ENCODE measurements at regions not wholly inside any gene's neighbourhood (a gene's known extent, or its start where the extent isn't known, plus 50 kb on each side); places are given as distances from the start of the nearest gene placed in this dataset.

DNA sequence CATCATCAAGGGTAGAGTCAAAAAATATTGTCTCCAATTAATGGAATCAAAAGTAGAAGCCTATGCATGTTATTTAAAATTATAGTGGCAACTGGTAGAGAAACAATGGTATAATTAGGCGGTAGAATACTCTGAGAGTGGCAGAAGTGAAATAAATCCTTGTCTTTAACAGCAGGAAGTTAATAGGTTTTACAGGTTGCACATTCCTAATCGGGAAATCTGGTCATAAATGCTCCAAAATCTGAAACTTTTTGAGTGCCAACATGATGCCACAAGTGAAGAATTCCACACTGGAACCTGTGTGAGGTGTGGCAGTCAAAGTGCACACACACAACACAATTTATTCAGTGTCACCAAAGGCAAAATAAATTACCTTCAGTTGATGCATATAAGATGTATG is 433.4 kb downstream of the TAF11L14 start:
- ATAC-seq = no peak
- TF ChIP-seq TCF4 (CRISPR knock-in tag; IDR thresholded peaks at IDR 0.05; ENCODE audit: borderline replicate concordance) (no peak), GLIS3 (CRISPR knock-in tag; IDR thresholded peaks at IDR 0.05) (no peak), BACH2 (CRISPR knock-in tag; IDR thresholded peaks at IDR 0.05; ENCODE audit: borderline replicate concordance) (no peak), CSDC2 (CRISPR knock-in tag; IDR thresholded peaks at IDR 0.05) (no peak), ZFP30 (CRISPR knock-in tag; IDR thresholded peaks at IDR 0.05) (no peak), PPARA (CRISPR knock-in tag; IDR thresholded peaks at IDR 0.05; ENCODE audit: borderline replicate concordance) (no peak), ESRRG (CRISPR knock-in tag; IDR thresholded peaks at IDR 0.05) (no peak), ARNTL (CRISPR knock-in tag; IDR thresholded peaks at IDR 0.05; ENCODE audit: borderline replicate concordance, low read depth) (no peak), ZNF70 (CRISPR knock-in tag; IDR thresholded peaks at IDR 0.05) (no peak), ZNF8 (CRISPR knock-in tag; IDR thresholded peaks at IDR 0.05) (no peak), ZFP3 (CRISPR knock-in tag; IDR thresholded peaks at IDR 0.05) (no peak), ZNF565 (CRISPR knock-in tag; conservative IDR thresholded peaks at IDR 0.05; ENCODE audit: low read depth) (no peak)
- TF ChIP-seq, protein P1, sequence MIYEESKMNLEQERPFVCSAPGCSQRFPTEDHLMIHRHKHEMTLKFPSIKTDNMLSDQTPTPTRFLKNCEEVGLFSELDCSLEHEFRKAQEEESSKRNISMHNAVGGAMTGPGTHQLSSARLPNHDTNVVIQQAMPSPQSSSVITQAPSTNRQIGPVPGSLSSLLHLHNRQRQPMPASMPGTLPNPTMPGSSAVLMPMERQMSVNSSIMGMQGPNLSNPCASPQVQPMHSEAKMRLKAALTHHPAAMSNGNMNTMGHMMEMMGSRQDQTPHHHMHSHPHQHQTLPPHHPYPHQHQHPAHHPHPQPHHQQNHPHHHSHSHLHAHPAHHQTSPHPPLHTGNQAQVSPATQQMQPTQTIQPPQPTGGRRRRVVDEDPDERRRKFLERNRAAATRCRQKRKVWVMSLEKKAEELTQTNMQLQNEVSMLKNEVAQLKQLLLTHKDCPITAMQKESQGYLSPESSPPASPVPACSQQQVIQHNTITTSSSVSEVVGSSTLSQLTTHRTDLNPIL (CRISPR knock-in tag; IDR thresholded peaks at IDR 0.05; ENCODE audit: low read depth) = no peak
- TF ChIP-seq, protein P2, sequence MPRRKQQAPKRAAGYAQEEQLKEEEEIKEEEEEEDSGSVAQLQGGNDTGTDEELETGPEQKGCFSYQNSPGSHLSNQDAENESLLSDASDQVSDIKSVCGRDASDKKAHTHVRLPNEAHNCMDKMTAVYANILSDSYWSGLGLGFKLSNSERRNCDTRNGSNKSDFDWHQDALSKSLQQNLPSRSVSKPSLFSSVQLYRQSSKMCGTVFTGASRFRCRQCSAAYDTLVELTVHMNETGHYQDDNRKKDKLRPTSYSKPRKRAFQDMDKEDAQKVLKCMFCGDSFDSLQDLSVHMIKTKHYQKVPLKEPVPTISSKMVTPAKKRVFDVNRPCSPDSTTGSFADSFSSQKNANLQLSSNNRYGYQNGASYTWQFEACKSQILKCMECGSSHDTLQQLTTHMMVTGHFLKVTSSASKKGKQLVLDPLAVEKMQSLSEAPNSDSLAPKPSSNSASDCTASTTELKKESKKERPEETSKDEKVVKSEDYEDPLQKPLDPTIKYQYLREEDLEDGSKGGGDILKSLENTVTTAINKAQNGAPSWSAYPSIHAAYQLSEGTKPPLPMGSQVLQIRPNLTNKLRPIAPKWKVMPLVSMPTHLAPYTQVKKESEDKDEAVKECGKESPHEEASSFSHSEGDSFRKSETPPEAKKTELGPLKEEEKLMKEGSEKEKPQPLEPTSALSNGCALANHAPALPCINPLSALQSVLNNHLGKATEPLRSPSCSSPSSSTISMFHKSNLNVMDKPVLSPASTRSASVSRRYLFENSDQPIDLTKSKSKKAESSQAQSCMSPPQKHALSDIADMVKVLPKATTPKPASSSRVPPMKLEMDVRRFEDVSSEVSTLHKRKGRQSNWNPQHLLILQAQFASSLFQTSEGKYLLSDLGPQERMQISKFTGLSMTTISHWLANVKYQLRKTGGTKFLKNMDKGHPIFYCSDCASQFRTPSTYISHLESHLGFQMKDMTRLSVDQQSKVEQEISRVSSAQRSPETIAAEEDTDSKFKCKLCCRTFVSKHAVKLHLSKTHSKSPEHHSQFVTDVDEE (CRISPR knock-in tag; IDR thresholded peaks at IDR 0.05) = no peak
- TF ChIP-seq, protein P3, sequence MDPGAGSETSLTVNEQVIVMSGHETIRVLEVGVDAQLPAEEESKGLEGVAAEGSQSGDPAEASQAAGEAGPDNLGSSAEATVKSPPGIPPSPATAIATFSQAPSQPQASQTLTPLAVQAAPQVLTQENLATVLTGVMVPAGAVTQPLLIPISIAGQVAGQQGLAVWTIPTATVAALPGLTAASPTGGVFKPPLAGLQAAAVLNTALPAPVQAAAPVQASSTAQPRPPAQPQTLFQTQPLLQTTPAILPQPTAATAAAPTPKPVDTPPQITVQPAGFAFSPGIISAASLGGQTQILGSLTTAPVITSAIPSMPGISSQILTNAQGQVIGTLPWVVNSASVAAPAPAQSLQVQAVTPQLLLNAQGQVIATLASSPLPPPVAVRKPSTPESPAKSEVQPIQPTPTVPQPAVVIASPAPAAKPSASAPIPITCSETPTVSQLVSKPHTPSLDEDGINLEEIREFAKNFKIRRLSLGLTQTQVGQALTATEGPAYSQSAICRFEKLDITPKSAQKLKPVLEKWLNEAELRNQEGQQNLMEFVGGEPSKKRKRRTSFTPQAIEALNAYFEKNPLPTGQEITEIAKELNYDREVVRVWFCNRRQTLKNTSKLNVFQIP (CRISPR knock-in tag; IDR thresholded peaks at IDR 0.05; ENCODE audit: borderline replicate concordance, low read depth) = no peak
- TF ChIP-seq, protein P4, sequence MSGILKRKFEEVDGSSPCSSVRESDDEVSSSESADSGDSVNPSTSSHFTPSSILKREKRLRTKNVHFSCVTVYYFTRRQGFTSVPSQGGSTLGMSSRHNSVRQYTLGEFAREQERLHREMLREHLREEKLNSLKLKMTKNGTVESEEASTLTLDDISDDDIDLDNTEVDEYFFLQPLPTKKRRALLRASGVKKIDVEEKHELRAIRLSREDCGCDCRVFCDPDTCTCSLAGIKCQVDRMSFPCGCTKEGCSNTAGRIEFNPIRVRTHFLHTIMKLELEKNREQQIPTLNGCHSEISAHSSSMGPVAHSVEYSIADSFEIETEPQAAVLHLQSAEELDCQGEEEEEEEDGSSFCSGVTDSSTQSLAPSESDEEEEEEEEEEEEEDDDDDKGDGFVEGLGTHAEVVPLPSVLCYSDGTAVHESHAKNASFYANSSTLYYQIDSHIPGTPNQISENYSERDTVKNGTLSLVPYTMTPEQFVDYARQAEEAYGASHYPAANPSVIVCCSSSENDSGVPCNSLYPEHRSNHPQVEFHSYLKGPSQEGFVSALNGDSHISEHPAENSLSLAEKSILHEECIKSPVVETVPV (CRISPR knock-in tag; IDR thresholded peaks at IDR 0.05) = no peak
- TF ChIP-seq, protein P5, sequence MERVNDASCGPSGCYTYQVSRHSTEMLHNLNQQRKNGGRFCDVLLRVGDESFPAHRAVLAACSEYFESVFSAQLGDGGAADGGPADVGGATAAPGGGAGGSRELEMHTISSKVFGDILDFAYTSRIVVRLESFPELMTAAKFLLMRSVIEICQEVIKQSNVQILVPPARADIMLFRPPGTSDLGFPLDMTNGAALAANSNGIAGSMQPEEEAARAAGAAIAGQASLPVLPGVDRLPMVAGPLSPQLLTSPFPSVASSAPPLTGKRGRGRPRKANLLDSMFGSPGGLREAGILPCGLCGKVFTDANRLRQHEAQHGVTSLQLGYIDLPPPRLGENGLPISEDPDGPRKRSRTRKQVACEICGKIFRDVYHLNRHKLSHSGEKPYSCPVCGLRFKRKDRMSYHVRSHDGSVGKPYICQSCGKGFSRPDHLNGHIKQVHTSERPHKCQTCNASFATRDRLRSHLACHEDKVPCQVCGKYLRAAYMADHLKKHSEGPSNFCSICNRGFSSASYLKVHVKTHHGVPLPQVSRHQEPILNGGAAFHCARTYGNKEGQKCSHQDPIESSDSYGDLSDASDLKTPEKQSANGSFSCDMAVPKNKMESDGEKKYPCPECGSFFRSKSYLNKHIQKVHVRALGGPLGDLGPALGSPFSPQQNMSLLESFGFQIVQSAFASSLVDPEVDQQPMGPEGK (CRISPR knock-in tag; IDR thresholded peaks at IDR 0.05; ENCODE audit: borderline replicate concordance) = no peak

DNA sequence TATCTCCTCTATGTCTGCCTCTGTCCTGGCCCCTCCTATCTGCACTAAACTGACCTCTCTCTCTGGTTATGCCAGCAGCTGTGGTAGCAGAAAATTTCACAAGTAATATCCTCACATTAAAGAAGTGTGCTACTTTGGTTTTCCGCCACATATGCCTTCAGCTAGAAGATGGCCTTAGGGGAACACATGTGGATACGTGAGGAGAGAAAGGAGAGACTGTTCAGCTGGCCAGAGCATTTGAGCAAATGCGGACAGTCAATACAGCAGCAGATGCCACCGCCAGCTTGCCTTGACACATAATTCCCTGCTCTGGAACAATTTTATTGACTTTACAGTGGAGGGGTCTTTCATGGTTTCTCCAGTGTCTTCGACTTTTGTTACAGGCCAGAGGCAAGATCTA is 434.6 kb downstream of the TAF11L14 start:
- TF ChIP-seq GLIS3 (CRISPR knock-in tag; IDR thresholded peaks at IDR 0.05) (no peak), ZC3H10 (CRISPR knock-in tag; IDR thresholded peaks at IDR 0.05) (no peak), RARB (CRISPR knock-in tag; IDR thresholded peaks at IDR 0.05) (no peak)
- TF ChIP-seq, protein P3 (CRISPR knock-in tag; IDR thresholded peaks at IDR 0.05; ENCODE audit: borderline replicate concordance, low read depth) = no peak
- ATAC-seq = no peak

DNA sequence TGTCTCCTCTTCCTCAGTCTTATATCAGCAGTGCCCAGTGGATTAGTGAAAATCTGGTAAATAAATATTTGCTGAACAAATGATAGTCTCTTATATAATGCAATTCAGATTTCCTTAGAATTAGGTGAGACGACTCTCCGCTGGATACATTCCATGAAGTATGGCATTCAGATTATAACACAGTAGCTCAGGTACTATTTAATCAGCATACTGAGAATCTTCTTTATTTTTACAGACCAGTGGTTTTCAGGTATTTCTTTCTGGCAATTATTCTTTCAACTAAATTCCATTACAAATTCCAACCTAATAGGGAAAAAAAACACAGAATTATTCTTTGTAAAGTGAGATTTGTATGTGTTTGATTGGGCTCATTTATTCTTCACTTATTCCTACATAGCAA is 435.5 kb downstream of the TAF11L14 start:
- ATAC-seq = no peak
- TF ChIP-seq, protein P3 (CRISPR knock-in tag; IDR thresholded peaks at IDR 0.05; ENCODE audit: borderline replicate concordance, low read depth) = no peak
- TF ChIP-seq TOX (CRISPR knock-in tag; IDR thresholded peaks at IDR 0.05; ENCODE audit: borderline replicate concordance) = no peak
- no peak for TF ChIP-seq ZNF70 (CRISPR knock-in tag; IDR thresholded peaks at IDR 0.05)
- TF ChIP-seq ZNF565 (CRISPR knock-in tag; conservative IDR thresholded peaks at IDR 0.05; ENCODE audit: low read depth) = no peak
- TF ChIP-seq, protein P2 (CRISPR knock-in tag; IDR thresholded peaks at IDR 0.05) = no peak
- TF ChIP-seq, protein P5 (CRISPR knock-in tag; IDR thresholded peaks at IDR 0.05; ENCODE audit: borderline replicate concordance) = no peak
